Ishikawa (cell line): ENCODE measurements at regions not wholly inside any gene's neighbourhood (a gene's known extent, or its start where the extent isn't known, plus 50 kb on each side); places are given as distances from the start of the nearest gene placed in this dataset.

ENCODE experiments used
- CEBPB ChIP-seq: IDR thresholded peaks from 2 replicates; pipeline ENCODE4 v1.6.1; 2012
- CREB1 ChIP-seq: IDR thresholded peaks from 2 replicates; pipeline ENCODE4 v1.6.1; 2012; ENCODE audit warnings: low read depth
- EGR1 ChIP-seq: IDR thresholded peaks from 2 replicates; pipeline ENCODE4 v1.6.1; 2012
- EP300 ChIP-seq: IDR thresholded peaks from 2 replicates; pipeline ENCODE4 v1.6.1; 2012; ENCODE audit warnings: borderline replicate concordance
- MAX ChIP-seq: IDR thresholded peaks from 2 replicates; pipeline ENCODE4 v1.6.1; 2012
- NFIC ChIP-seq: IDR thresholded peaks from 2 replicates; pipeline ENCODE4 v1.6.1; 2012
- RAD21 ChIP-seq: IDR thresholded peaks from 2 replicates; pipeline ENCODE4 v1.6.1; 2012; ENCODE audit warnings: low read depth
- REST ChIP-seq: IDR thresholded peaks from 2 replicates; pipeline ENCODE4 v1.6.1; 2012; ENCODE audit warnings: low read depth, mild to moderate bottlenecking
- TAF1 ChIP-seq: IDR thresholded peaks from 2 replicates; pipeline ENCODE4 v1.6.1; 2012; ENCODE audit warnings: low read depth, mild to moderate bottlenecking
- TEAD4 ChIP-seq: IDR thresholded peaks from 2 replicates; pipeline ENCODE4 v1.6.1; 2012
- USF1 ChIP-seq: IDR thresholded peaks from 2 replicates; pipeline ENCODE4 v1.6.1; 2012
- ZBTB7A ChIP-seq: IDR thresholded peaks from 2 replicates; pipeline ENCODE4 v1.6.1; 2012; ENCODE audit warnings: low read depth

GRCh38 chr5:109996246-109996645 lies 306.5 kb downstream of the MAN2A1 start:
- no peak for TF ChIP-seq NFIC
- TF ChIP-seq CEBPB: no peak
- no peak for TF ChIP-seq EP300
- no peak for TF ChIP-seq RAD21
- TF ChIP-seq EGR1: no peak
- no peak for TF ChIP-seq MAX
- no peak for TF ChIP-seq TEAD4
- no peak for TF ChIP-seq ZBTB7A
- TF ChIP-seq REST: no peak
- TF ChIP-seq USF1: no peak
- no peak for TF ChIP-seq TAF1
- no peak for TF ChIP-seq CREB1
